ENCODE measurements at regions not wholly inside any gene's neighbourhood (a gene's known extent, or its start where the extent isn't known, plus 50 kb on each side); places are given as distances from the start of the nearest gene placed in this dataset.

GRCh38 chr4:125447551-125448290 is 133.0 kb downstream of the FAT4 start:
- Mint-ChIP-seq H3K27me3 (ENCODE audit: low read depth) (no peaks in the 10 kb centered on the region), H3K27ac (no peak overlapping the region), H3K9me3 (peaks cover 14% of the 10 kb centered on the region)

GRCh38 chr4:125456075-125456474 is 141.3 kb downstream of the FAT4 start:
- no peak for DNase-seq (ENCODE audit: low spot score in 2 of 2, unreplicated experiment in 2 of 2)
- Mint-ChIP-seq H3K4me3 (no peak overlapping the region), H3K36me3 (peaks cover 12% of the 10 kb centered on the region), H3K4me1 (no peaks in the 10 kb centered on the region), H3K27ac (no peak overlapping the region), H3K9me3 (peaks cover 4% of the 10 kb centered on the region), H3K27me3 (ENCODE audit: low read depth) (no peaks in the 10 kb centered on the region)
- no peak for TF ChIP-seq CTCF (IDR thresholded peaks at IDR 0.05; ENCODE audit: unreplicated experiment)

More at GRCh38 chr4:125447551-125448290, 133.0 kb downstream of the FAT4 start:
- TF ChIP-seq CTCF (IDR thresholded peaks at IDR 0.05; ENCODE audit: unreplicated experiment): no peak
- DNase-seq (ENCODE audit: low spot score in 2 of 2, unreplicated experiment in 2 of 2): no peak
- peaks cover 34% of the 10 kb centered on the region for H3K36me3 Mint-ChIP-seq
- no peaks in the 10 kb centered on the region for H3K4me1 Mint-ChIP-seq
- H3K4me3 Mint-ChIP-seq: no peak overlapping the region

GRCh38 chr4:125459531-125459930 is 144.8 kb downstream of the FAT4 start:
- no peak for TF ChIP-seq CTCF (IDR thresholded peaks at IDR 0.05; ENCODE audit: unreplicated experiment)
- Mint-ChIP-seq H3K27ac (no peak overlapping the region), H3K4me3 (no peak overlapping the region)

GRCh38 chr4:125461676-125462363 is 147.1 kb downstream of the FAT4 start:
- no peak overlapping the region for H3K27ac Mint-ChIP-seq
- no peaks in the 10 kb centered on the region for H3K27me3 Mint-ChIP-seq (ENCODE audit: low read depth)
- no peak overlapping the region for H3K4me3 Mint-ChIP-seq
- peaks cover 7% of the 10 kb centered on the region for H3K36me3 Mint-ChIP-seq
- TF ChIP-seq CTCF (IDR thresholded peaks at IDR 0.05; ENCODE audit: unreplicated experiment): no peak
- H3K4me1 Mint-ChIP-seq: no peaks in the 10 kb centered on the region
- peaks cover 4% of the 10 kb centered on the region for H3K9me3 Mint-ChIP-seq
- DNase-seq (ENCODE audit: low spot score in 2 of 2, unreplicated experiment in 2 of 2): no peak

More at GRCh38 chr4:125459531-125459930, 144.8 kb downstream of the FAT4 start:
- no peak for DNase-seq (ENCODE audit: low spot score in 2 of 2, unreplicated experiment in 2 of 2)
- H3K27me3 Mint-ChIP-seq (ENCODE audit: low read depth): no peaks in the 10 kb centered on the region
- H3K36me3 Mint-ChIP-seq: peaks cover 4% of the 10 kb centered on the region
- H3K4me1 Mint-ChIP-seq: no peaks in the 10 kb centered on the region
- H3K9me3 Mint-ChIP-seq: peaks cover 4% of the 10 kb centered on the region

- peaks cover 11% of the 10 kb centered on the region for H3K9me3 Mint-ChIP-seq
- H3K36me3 Mint-ChIP-seq: peaks cover 15% of the 10 kb centered on the region
- H3K27ac Mint-ChIP-seq: no peak overlapping the region
- no peak for DNase-seq (ENCODE audit: low spot score in 2 of 2, unreplicated experiment in 2 of 2)
- no peak for TF ChIP-seq CTCF (IDR thresholded peaks at IDR 0.05; ENCODE audit: unreplicated experiment)
- no peaks in the 10 kb centered on the region for H3K4me1 Mint-ChIP-seq
- no peak overlapping the region for H3K4me3 Mint-ChIP-seq
- H3K27me3 Mint-ChIP-seq (ENCODE audit: low read depth): no peaks in the 10 kb centered on the region
Observed at GRCh38 chr4:125464146-125464545, 149.4 kb downstream of the FAT4 start.
